ENCODE measurements at regions not wholly inside any gene's neighbourhood (a gene's known extent, or its start where the extent isn't known, plus 50 kb on each side); places are given as distances from the start of the nearest gene placed in this dataset.

DNA sequence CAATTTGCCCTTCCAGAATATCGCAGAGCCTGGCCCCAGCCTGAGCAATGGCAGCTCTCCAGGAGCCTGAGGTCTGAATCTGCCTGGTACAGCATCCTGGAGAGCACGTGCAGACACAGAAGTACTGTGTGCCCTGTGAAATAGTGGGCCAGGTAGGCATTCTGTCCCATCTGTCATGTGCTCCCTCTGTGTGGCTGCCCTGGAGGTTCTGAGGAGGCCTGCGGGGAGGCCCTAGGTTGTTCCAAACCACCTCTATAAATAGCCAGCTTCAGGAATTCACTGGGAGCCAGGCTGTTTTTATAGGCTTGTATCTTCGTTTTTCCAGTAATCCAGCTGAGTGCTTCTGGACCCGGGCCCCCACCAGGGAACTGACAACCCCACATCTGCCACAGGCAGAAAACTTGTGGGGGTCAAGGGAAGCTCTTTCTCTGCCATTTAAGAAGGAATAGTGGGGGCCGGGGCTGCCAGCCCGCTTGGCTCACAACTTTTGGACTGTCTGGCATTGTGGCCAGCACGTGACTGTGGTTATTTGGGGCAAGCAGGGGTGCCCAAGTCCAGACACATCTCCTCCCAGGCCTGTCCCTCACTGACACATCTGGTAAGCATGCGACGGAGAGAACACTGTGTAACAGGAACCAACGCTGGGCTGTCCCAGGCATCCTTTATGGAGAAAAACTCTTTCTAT lies 356.3 kb upstream of the TNRC6C start:
- TF ChIP-seq EZH2 (IDR thresholded peaks at IDR 0.05; ENCODE audit: low read length, missing control alignments): no peak
- TF ChIP-seq, protein P1, sequence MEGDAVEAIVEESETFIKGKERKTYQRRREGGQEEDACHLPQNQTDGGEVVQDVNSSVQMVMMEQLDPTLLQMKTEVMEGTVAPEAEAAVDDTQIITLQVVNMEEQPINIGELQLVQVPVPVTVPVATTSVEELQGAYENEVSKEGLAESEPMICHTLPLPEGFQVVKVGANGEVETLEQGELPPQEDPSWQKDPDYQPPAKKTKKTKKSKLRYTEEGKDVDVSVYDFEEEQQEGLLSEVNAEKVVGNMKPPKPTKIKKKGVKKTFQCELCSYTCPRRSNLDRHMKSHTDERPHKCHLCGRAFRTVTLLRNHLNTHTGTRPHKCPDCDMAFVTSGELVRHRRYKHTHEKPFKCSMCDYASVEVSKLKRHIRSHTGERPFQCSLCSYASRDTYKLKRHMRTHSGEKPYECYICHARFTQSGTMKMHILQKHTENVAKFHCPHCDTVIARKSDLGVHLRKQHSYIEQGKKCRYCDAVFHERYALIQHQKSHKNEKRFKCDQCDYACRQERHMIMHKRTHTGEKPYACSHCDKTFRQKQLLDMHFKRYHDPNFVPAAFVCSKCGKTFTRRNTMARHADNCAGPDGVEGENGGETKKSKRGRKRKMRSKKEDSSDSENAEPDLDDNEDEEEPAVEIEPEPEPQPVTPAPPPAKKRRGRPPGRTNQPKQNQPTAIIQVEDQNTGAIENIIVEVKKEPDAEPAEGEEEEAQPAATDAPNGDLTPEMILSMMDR (conservative IDR thresholded peaks at IDR 0.05 in 1 of 2, IDR thresholded peaks at IDR 0.05 in 1 of 2; ENCODE audit: low read depth in 1 of 2, low read length in 2 of 2): no peak
